CD4-positive, alpha-beta T cell (primary cell): ENCODE measurements at regions not wholly inside any gene's neighbourhood (a gene's known extent, or its start where the extent isn't known, plus 50 kb on each side); places are given as distances from the start of the nearest gene placed in this dataset.

Experiments
- ATAC-seq: fragments of 200-7000 bp; cut with Tn5 transposase; one replicate; pipeline ENCODE4 v1.10.0; 2022; ENCODE audit warnings: mild to moderate bottlenecking; ENCODE audit not compliant: poor library complexity
- CTCF ChIA-PET: fragments of 350-600 bp; sonication (Branson Sonifier 250); formaldehyde crosslinking; loops from one replicate; lab custom pipeline; 2021; ENCODE audit warnings: antibody characterized with exemption, inconsistent platforms; lab: Charles Lee
- POLR2A ChIA-PET: fragments of 350-600 bp; sonication (Branson Sonifier 250); formaldehyde crosslinking; loops from one replicate; lab custom pipeline; 2021; ENCODE audit warnings: antibody characterized with exemption, inconsistent platforms; lab: Charles Lee
- DNase-seq, 14 experiments: peaks; one replicate each; pipeline ENCODE4 v3.0.0-alpha.2; 2013 to 2020; ENCODE audit warnings: mixed read lengths in 2 of 14
- H3K27ac ChIP-seq, 2 donors: one replicate each; pipeline versions ENCODE4 v1.5.1 to v1.7.0; 2013; ENCODE audit warnings: low read length in 2 of 2, low read depth in 1 of 2, mild to moderate bottlenecking in 1 of 2
- H3K27me3 ChIP-seq, 2 experiments: 1 replicate in 1 of 2; 2 replicates in 1 of 2; pipeline versions ENCODE4 v1.6.1 to v1.7.0; 2013; ENCODE audit warnings: low read length in 2 of 2, control low read depth in 1 of 2, mild to moderate bottlenecking in 1 of 2, moderate library complexity in 1 of 2; ENCODE audit not compliant: insufficient read depth in 2 of 2, control insufficient read depth in 1 of 2
- H3K36me3 ChIP-seq: one replicate; pipeline ENCODE4 v1.6.1; 2013; ENCODE audit warnings: low read length, control low read depth; ENCODE audit not compliant: insufficient read depth
- H3K4me1 ChIP-seq: one replicate; pipeline ENCODE4 v1.6.1; 2013; ENCODE audit warnings: low read length, control low read depth; ENCODE audit not compliant: insufficient read depth
- H3K4me3 ChIP-seq: one replicate; pipeline ENCODE4 v1.5.1; 2013; ENCODE audit warnings: mild to moderate bottlenecking, low read length, moderate library complexity
- H3K9me3 ChIP-seq, 2 experiments: 1 replicate in 1 of 2; 2 replicates in 1 of 2; pipeline versions ENCODE4 v1.6.1 to v1.7.0; 2013; ENCODE audit warnings: low read length in 2 of 2, mild to moderate bottlenecking in 2 of 2, control low read depth in 1 of 2, moderate library complexity in 1 of 2; ENCODE audit not compliant: control insufficient read depth in 1 of 2, insufficient read depth in 1 of 2
- H3K27ac Mint-ChIP-seq: one replicate; pipeline ENCODE4 v1.8.0; 2020; ENCODE audit warnings: mixed read lengths
- H3K27me3 Mint-ChIP-seq: one replicate; pipeline ENCODE4 v1.8.0; 2021; ENCODE audit warnings: mixed read lengths
- H3K36me3 Mint-ChIP-seq: one replicate; pipeline ENCODE4 v1.8.0; 2021; ENCODE audit warnings: low read depth, mixed read lengths
- H3K4me1 Mint-ChIP-seq: one replicate; pipeline ENCODE4 v1.8.0; 2021; ENCODE audit warnings: low read depth, mixed read lengths
- H3K4me3 Mint-ChIP-seq: one replicate; pipeline ENCODE4 v1.8.0; 2020; ENCODE audit warnings: mild to moderate bottlenecking, mixed read lengths
- H3K9me3 Mint-ChIP-seq: one replicate; pipeline ENCODE4 v1.8.0; 2020; ENCODE audit warnings: mixed read lengths
- CTCF ChIP-seq: fragments of 200-600 bp; IDR thresholded peaks from one replicate; pipeline ENCODE4 v1.8.0; 2022; ENCODE audit warnings: antibody characterized with exemption, mild to moderate bottlenecking
- intact Hi-C, 2 experiments: fragments of 100-400 bp; cut with DNase I in 1 of 2; cut with micrococcal nuclease in 1 of 2; formaldehyde crosslinking; loops; one replicate each; pipeline versions ENCODE4 v1.15.1 to v1.9.0; 2023 to 2025; cut with DNase I, micrococcal nuclease

GRCh38 chr18:54720620-54721019 lies 107.7 kb upstream of the RAB27B start:
- H3K27ac ChIP-seq = no peak overlapping the region
- no peak for DNase-seq
- H3K36me3 ChIP-seq = no peaks in the 10 kb centered on the region
- ATAC-seq = no peak
- Mint-ChIP-seq H3K27ac (no peak overlapping the region), H3K27me3 (no peaks in the 10 kb centered on the region), H3K4me1 (peaks cover 23% of the 10 kb centered on the region), H3K9me3 (no peaks in the 10 kb centered on the region), H3K4me3 (no peak overlapping the region), H3K36me3 (no peaks in the 10 kb centered on the region)
- POLR2A ChIA-PET = no interaction called here
- H3K27me3 ChIP-seq = no peaks in the 10 kb centered on the region
- CTCF ChIA-PET = no interaction called here
- intact Hi-C loops = no loop called here
- H3K9me3 ChIP-seq = no peaks in the 10 kb centered on the region
- peaks cover 10% of the 10 kb centered on the region for H3K4me1 ChIP-seq
- no peak overlapping the region for H3K4me3 ChIP-seq
- no peak for TF ChIP-seq CTCF

GRCh38 chr18:54726143-54726542 lies 102.1 kb upstream of the RAB27B start:
- POLR2A ChIA-PET = no interaction called here
- no peak overlapping the region for H3K4me3 ChIP-seq
- no peaks in the 10 kb centered on the region for H3K36me3 ChIP-seq
- no peak for DNase-seq
- no peaks in the 10 kb centered on the region for H3K4me1 ChIP-seq
- intact Hi-C loops = no loop called here
- no peak overlapping the region for H3K27ac ChIP-seq
- CTCF ChIA-PET = no interaction called here
- ATAC-seq = no peak
- no peaks in the 10 kb centered on the region for H3K9me3 Mint-ChIP-seq
- no peaks in the 10 kb centered on the region for H3K9me3 ChIP-seq
- no peaks in the 10 kb centered on the region for H3K4me1 Mint-ChIP-seq
- H3K4me3 Mint-ChIP-seq = no peak overlapping the region
- no peaks in the 10 kb centered on the region for H3K27me3 ChIP-seq
- H3K36me3 Mint-ChIP-seq = no peaks in the 10 kb centered on the region
- no peak for TF ChIP-seq CTCF
- no peaks in the 10 kb centered on the region for H3K27me3 Mint-ChIP-seq
- H3K27ac Mint-ChIP-seq = no peak overlapping the region

- Mint-ChIP-seq H3K9me3 (no peaks in the 10 kb centered on the region), H3K4me3 (no peak overlapping the region), H3K4me1 (no peaks in the 10 kb centered on the region), H3K36me3 (no peaks in the 10 kb centered on the region), H3K27ac (no peak overlapping the region), H3K27me3 (no peaks in the 10 kb centered on the region)
- POLR2A ChIA-PET = no interaction called here
- Histone ChIP-seq H3K27ac (no peak overlapping the region), H3K4me1 (no peaks in the 10 kb centered on the region), H3K9me3 (no peaks in the 10 kb centered on the region), H3K27me3 (no peaks in the 10 kb centered on the region), H3K4me3 (no peak overlapping the region), H3K36me3 (no peaks in the 10 kb centered on the region)
- intact Hi-C loops = no loop called here
- CTCF ChIA-PET = no interaction called here
- no peak for DNase-seq
- no peak for ATAC-seq
- TF ChIP-seq CTCF = no peak
These were observed 94.2 kb upstream of the RAB27B start for GRCh38 chr18:54734059-54734458.
